Epithelial cell of proximal tubule (primary cell): ENCODE measurements at regions not wholly inside any gene's neighbourhood (a gene's known extent, or its start where the extent isn't known, plus 50 kb on each side); places are given as distances from the start of the nearest gene placed in this dataset.
"Not testable (repeated sequence)": the region's sequence is repeated elsewhere in the genome, so short reads cannot be mapped to it uniquely, and the experiment has no call there.

ENCODE experiments used
- DNase-seq: peaks from one replicate; pipeline ENCODE4 v3.0.0-alpha.2; 2011; ENCODE audit warnings: low read depth
- H3K4me3 ChIP-seq: 2 replicates; pipeline ENCODE4 v1.5.1; 2011; ENCODE audit warnings: low read depth, mild to moderate bottlenecking, low read length

GRCh38 chr16:46386110-46386771 is 234.9 kb downstream of the SHCBP1 start:
- not testable (repeated sequence) for DNase-seq, H3K4me3 ChIP-seq

DNA sequence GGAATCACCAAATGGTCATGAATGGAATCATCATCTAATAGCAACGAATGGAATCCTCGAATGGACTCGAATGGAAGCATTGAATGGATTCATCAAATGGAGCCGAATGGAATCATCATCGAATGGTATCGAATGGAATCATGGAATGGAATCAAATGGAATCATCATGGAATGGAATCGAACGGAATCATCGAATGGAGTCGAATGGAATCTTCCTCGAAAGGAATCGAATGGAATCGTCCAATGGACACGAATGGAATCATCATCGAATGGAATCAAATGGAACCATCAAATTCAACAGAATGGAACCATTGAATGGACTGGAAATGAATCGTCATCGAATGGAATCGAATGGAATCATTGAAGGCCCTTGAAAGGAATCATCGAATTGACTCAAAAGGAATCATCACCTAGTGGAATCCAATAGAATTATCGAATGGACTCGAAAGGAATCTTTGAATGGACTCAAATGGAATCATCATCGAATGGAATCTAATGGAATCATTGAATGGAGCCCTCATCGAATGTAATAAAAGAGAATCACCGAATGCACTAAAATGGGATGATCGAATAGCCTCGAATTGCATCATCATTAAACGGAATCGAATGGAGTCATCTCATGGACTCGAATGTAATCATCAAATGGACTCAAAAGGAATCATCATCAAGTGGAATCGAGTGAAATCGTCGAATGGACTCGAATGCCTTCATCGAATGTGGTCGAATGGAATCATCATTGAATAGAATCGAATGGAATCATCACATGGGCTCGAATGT is 236.7 kb downstream of the SHCBP1 start:
- not testable (repeated sequence) for DNase-seq

GRCh38 chr16:46383581-46383980 is 237.6 kb downstream of the SHCBP1 start:
- not testable (repeated sequence) for H3K4me3 ChIP-seq, DNase-seq

More for the DNA sequence above, 236.7 kb downstream of the SHCBP1 start:
- not testable (repeated sequence) for H3K4me3 ChIP-seq

- not testable (repeated sequence) for DNase-seq, H3K4me3 ChIP-seq
Measured at GRCh38 chr16:46382791-46383541, 238.2 kb downstream of the SHCBP1 start.

GRCh38 chr16:46382079-46382478 is 239.1 kb downstream of the SHCBP1 start:
- not testable (repeated sequence) for H3K4me3 ChIP-seq, DNase-seq

- DNase-seq, H3K4me3 ChIP-seq: not testable (repeated sequence)
Measured at GRCh38 chr16:46381344-46381743, 239.8 kb downstream of the SHCBP1 start.
